Epithelial cell of esophagus (primary cell): ENCODE measurements at regions not wholly inside any gene's neighbourhood (a gene's known extent, or its start where the extent isn't known, plus 50 kb on each side); places are given as distances from the start of the nearest gene placed in this dataset.
"Not testable (repeated sequence)": the region's sequence is repeated elsewhere in the genome, so short reads cannot be mapped to it uniquely, and the experiment has no call there.

ENCODE experiments used
- DNase-seq: peaks from one replicate; pipeline ENCODE4 v3.0.0; 2010; ENCODE audit warnings: low read depth
- H3K4me3 ChIP-seq: 2 replicates; pipeline ENCODE4 v1.5.1; 2011; ENCODE audit warnings: mild to moderate bottlenecking, low read length, control low read depth
- TF ChIP-seq, protein P1 (sequence below): IDR thresholded peaks from 2 replicates; pipeline ENCODE4 v1.5.1; 2011; ENCODE audit warnings: low read depth, mild to moderate bottlenecking, low read length, control low read depth, inconsistent platforms; ENCODE audit not compliant: insufficient read depth; ENCODE audit errors: missing control alignments

DNA sequence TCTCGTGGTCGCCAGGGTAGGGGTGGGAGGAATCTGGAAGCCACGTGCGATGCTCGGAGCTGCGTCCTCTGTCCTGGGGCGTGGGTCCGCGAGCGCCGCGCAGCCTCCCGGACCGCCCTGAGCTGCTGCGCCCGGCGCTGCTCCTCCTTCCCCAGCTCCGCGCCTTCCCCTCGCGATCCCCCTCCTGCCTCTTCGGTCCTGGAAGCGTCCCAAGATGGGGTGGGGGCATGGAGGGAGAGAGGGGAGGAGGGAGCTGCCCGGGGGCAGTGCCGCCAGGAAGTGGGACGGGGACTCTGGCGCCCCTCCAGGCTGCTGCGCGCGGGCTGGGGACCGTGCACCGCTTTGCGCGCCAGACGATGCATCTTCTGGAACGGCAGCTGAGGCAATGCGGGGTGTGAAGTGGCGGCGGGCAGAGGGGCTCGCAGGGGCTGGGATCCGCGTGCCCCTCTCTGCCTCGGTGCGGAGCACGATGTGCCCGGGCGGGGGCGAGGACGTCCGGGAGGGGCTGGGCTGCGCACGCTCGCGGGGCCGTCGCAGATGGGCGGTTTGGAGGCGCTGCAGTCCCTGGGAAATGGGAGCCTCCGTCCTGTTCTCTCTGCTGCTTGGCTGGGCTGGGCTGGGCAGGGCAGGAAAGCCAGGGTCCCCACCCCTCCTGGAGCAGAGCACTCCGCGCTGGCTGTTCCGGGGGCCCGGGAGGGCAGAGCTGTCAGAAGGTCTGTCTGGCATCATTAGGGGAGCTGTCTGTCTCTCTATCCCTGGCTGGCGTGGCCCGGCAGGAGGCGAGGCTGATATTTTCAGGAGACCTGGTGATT lies 388.0 kb downstream of the SEC14L1 start:
- no peak overlapping the region for H3K4me3 ChIP-seq
- DNase-seq: no peak
- TF ChIP-seq, protein P1, sequence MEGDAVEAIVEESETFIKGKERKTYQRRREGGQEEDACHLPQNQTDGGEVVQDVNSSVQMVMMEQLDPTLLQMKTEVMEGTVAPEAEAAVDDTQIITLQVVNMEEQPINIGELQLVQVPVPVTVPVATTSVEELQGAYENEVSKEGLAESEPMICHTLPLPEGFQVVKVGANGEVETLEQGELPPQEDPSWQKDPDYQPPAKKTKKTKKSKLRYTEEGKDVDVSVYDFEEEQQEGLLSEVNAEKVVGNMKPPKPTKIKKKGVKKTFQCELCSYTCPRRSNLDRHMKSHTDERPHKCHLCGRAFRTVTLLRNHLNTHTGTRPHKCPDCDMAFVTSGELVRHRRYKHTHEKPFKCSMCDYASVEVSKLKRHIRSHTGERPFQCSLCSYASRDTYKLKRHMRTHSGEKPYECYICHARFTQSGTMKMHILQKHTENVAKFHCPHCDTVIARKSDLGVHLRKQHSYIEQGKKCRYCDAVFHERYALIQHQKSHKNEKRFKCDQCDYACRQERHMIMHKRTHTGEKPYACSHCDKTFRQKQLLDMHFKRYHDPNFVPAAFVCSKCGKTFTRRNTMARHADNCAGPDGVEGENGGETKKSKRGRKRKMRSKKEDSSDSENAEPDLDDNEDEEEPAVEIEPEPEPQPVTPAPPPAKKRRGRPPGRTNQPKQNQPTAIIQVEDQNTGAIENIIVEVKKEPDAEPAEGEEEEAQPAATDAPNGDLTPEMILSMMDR: no peak

DNA sequence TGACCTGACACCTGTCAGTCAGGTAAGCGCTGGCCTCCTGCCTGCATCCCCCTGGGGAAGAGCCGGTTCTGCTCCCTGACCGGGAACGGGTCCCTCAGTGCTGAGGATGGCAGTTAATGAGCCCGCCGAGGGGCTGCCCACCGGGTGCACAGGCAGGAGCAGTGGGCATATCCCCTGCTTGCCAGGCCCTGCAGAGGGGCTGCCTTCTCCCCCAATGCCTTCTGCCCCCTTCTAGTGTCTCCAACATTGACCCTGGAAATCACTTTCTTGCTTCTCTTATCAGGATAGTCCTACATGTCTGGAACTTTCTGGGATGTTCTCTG lies 388.5 kb downstream of the SEC14L1 start:
- H3K4me3 ChIP-seq: no peak overlapping the region
- TF ChIP-seq, protein P1: no peak
- no peak for DNase-seq

DNA sequence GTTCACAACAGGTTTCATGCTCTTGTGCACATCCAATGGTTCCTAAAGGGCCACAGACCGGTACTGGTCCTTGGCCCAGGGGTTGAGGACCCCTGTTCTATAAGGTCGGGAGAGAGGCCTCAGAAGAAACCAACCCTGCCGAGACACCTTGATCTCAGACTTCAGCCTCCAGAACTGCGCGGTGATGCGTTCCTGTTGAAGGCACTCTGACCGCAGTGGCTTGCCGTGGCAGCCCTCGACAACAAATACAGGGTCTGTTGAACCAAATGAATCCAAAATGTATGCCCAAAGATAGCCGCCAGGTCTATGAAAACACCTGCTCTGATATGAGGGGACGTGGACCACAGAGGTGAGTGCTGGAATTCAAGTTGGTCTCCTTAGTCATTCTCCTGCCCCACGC lies 389.8 kb downstream of the SEC14L1 start:
- no peak for DNase-seq
- H3K4me3 ChIP-seq: no peak overlapping the region
- TF ChIP-seq, protein P1: no peak

DNA sequence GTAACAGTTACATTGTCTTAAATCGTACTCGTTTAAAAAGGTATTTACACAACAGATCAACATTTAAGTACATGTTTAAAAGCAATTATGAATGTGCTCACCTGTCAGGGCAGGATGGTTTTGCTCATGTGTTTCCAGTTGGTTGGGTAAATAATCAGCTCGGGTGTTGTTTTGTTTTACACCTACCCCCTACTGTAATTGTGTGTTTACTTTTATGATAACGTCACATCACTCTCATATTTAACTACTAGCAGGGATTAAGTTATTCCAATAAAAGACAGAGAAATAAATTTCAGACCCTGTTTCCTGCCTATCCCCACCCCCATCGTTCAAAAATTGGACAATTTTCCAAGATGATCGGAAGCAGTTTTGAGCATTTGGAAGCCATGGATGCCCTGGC lies 390.2 kb downstream of the SEC14L1 start:
- TF ChIP-seq, protein P1: no peak
- DNase-seq: no peak
- no peak overlapping the region for H3K4me3 ChIP-seq

DNA sequence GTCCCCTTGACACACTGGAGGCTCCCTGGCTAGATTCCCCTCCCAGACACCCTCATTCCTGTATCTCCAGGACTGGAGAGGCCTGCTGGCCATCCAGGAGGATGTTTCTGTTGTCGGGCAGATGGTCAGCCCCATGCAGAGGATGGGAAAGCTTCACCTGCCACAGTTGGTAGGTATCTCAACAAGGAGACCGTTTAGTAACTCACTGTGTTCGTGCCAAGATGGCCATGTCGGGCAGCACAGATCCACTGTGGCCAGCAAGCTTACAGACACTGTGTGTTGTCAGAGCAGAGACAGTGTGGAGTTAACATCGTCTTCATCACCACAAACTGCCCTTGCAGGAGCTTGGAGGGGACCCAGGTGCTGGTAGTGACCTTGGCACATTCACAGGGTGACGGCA lies 390.9 kb downstream of the SEC14L1 start:
- TF ChIP-seq, protein P1: no peak
- DNase-seq: no peak
- no peak overlapping the region for H3K4me3 ChIP-seq

DNA sequence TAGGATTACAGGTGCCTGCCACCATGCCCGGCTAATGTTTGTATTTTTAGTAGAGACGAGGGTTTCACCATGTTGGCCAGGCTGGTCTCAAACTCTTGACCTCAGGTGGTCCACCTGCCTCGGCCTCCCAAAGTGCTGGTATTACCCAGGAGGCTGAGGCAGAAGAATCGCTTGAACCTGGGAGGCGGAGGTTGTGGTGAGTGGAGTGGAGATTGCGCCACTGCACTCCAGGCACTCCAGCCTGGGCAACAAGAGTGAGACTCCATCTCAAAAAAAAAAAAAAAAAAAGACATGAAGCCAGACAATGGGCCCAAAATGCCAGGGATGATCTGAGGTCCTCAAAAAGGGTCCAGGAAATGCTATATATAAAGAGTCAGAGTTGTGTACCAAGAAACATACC lies 392.9 kb downstream of the SEC14L1 start:
- not testable (repeated sequence) for H3K4me3 ChIP-seq, DNase-seq

DNA sequence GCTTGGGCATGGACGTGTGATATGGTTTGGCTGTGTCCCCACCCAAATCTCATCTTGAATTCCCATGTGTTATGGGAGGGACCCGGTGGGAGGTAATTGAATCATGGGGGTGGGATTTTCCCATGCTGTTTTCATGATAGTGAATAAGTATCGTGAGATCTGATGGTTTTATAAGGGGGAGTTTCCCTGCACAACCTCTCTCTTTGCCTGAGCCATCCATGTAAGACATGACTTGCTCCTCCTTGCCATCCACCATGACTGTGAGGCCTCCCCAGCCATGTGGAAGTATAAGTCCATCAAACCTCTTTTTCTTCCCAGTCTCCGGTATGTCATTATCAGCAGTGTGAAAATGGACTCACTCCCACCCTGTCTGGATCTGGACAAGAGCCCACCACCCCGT lies 393.4 kb downstream of the SEC14L1 start:
- TF ChIP-seq, protein P1: no peak
- H3K4me3 ChIP-seq: no peak overlapping the region
- DNase-seq: no peak
